Ascending aorta (tissue), 2 donors: ENCODE measurements at regions not wholly inside any gene's neighbourhood (a gene's known extent, or its start where the extent isn't known, plus 50 kb on each side); places are given as distances from the start of the nearest gene placed in this dataset.
"Not testable (repeated sequence)": the region's sequence is repeated elsewhere in the genome, so short reads cannot be mapped to it uniquely, and the experiment has no call there.

ENCODE experiments used
- DNase-seq, 2 donors: peaks; one replicate each; pipeline ENCODE4 v3.0.0-alpha.2; 2019; ENCODE audit warnings: low spot score in 2 of 2
- H3K27ac ChIP-seq, 2 donors: fragments of 200-600 bp; sonication (generic); one replicate each; pipeline ENCODE4 v1.5.1; 2016 to 2017; ENCODE audit warnings: mild to moderate bottlenecking in 1 of 2
- H3K27me3 ChIP-seq: fragments of 200-600 bp; sonication (generic); one replicate; pipeline ENCODE4 v1.5.1; 2017
- H3K36me3 ChIP-seq, 2 donors: fragments of 200-600 bp; sonication (generic); one replicate each; pipeline ENCODE4 v1.5.1; 2016
- H3K4me1 ChIP-seq, 2 donors: fragments of 200-600 bp; sonication (generic); one replicate each; pipeline ENCODE4 v1.5.1; 2016 to 2017; ENCODE audit warnings: mild to moderate bottlenecking in 1 of 2
- H3K4me3 ChIP-seq, 2 donors: fragments of 200-600 bp; sonication (generic); one replicate each; pipeline ENCODE4 v1.5.1; 2016 to 2017; ENCODE audit warnings: mild to moderate bottlenecking in 1 of 2
- H3K9me3 ChIP-seq, 2 donors: fragments of 200-600 bp; sonication (generic); one replicate each; pipeline ENCODE4 v1.5.1; 2016
- intact Hi-C: fragments of 100-400 bp; cut with DNase I; formaldehyde crosslinking; loops from one replicate; pipeline ENCODE4 v1.15.1; 2023
- TF ChIP-seq, protein P1 (sequence below), 3 experiments: fragments of 200-600 bp in 2 of 3; fragments of 450-650 bp in 1 of 3; sonication (generic) in 2 of 3; IDR thresholded peaks; one replicate each; pipeline ENCODE4 v1.5.1; 2016 to 2019; ENCODE audit warnings: antibody characterized with exemption in 3 of 3, mild to moderate bottlenecking in 1 of 3, moderate library complexity in 1 of 3

DNA sequence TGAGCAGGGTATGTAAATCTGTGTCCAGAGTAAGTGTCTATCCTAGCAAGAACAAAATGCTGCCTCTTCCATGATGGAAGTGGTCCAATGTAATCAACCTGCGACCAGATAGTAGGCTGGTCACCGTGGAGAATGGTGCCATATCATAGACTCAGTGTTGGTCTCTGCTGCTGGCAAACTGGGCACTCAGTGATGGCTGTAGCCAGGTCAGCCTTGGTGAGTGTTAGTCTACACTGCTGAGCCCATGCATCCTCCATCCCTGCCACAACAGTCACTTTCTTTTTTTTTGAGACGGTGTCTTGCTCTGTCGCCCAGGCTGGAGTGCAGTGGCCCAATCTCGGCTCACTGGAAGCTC is 69.3 kb downstream of the CHRD start:
- Histone ChIP-seq H3K4me1 (no peaks in the 10 kb centered on the region), H3K9me3 (no peaks in the 10 kb centered on the region), H3K36me3 (no peaks in the 10 kb centered on the region), H3K27ac (no peak overlapping the region), H3K27me3 (no peaks in the 10 kb centered on the region), H3K4me3 (no peak overlapping the region)
- TF ChIP-seq, protein P1, sequence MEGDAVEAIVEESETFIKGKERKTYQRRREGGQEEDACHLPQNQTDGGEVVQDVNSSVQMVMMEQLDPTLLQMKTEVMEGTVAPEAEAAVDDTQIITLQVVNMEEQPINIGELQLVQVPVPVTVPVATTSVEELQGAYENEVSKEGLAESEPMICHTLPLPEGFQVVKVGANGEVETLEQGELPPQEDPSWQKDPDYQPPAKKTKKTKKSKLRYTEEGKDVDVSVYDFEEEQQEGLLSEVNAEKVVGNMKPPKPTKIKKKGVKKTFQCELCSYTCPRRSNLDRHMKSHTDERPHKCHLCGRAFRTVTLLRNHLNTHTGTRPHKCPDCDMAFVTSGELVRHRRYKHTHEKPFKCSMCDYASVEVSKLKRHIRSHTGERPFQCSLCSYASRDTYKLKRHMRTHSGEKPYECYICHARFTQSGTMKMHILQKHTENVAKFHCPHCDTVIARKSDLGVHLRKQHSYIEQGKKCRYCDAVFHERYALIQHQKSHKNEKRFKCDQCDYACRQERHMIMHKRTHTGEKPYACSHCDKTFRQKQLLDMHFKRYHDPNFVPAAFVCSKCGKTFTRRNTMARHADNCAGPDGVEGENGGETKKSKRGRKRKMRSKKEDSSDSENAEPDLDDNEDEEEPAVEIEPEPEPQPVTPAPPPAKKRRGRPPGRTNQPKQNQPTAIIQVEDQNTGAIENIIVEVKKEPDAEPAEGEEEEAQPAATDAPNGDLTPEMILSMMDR (IDR thresholded peaks at IDR 0.05) = no peak
- intact Hi-C loops = no loop called here
- no peak for DNase-seq

- Histone ChIP-seq H3K27me3 (no peaks in the 10 kb centered on the region), H3K4me3 (no peak overlapping the region), H3K9me3 (no peaks in the 10 kb centered on the region), H3K36me3 (no peaks in the 10 kb centered on the region), H3K4me1 (no peaks in the 10 kb centered on the region), H3K27ac (no peak overlapping the region)
- intact Hi-C loops = no loop called here
- TF ChIP-seq, protein P1 (IDR thresholded peaks at IDR 0.05) = no peak
- DNase-seq = no peak
These were observed 70.7 kb downstream of the CHRD start for GRCh38 chr3:184450547-184450946.

DNA sequence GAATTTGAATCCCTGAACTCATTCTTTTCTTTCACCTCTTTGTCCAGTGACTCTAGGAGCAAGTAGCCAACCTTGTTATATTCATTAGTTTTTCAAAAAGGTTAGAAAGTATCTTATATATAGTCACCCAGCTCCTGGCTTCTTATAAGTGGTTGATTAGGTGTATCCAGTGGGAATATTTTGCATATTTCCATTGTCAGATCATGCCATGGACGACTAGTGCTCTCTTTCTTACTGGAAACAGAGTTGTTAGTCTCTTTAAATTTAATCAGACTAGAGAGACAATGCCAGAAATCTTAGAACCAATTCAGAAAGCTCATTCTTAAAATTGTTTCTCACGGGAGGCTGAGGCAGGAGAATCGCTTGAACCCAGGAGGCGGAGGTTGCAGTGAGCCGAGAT is 73.4 kb downstream of the CHRD start:
- intact Hi-C loops = no loop called here
- Histone ChIP-seq H3K4me3 (no peak overlapping the region), H3K9me3 (no peaks in the 10 kb centered on the region), H3K36me3 (no peaks in the 10 kb centered on the region), H3K27me3 (no peaks in the 10 kb centered on the region), H3K27ac (no peak overlapping the region), H3K4me1 (no peaks in the 10 kb centered on the region)
- TF ChIP-seq, protein P1 (IDR thresholded peaks at IDR 0.05) = no peak
- DNase-seq = no peak

DNA sequence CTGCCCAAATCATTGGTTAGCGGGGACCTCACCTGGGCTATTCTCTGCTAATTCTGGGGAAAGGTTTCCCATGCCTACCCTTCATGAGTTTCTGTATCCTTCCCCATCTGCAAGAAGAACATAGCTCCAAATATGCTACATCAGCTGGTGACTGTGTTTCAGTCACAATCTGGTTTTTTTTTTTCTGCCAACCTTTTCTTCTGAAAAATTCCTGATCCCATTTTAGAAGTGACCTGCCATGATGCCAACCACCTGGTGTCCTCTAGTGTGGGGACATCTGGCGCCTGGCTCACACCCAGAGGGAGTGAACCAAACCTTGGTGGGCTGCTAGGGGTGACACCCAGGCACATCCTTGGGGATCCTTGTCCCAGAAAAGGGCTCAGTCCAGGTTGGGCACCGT is 76.1 kb downstream of the CHRD start:
- TF ChIP-seq, protein P1 (IDR thresholded peaks at IDR 0.05) = no peak
- intact Hi-C loops = no loop called here
- H3K27me3 ChIP-seq = no peaks in the 10 kb centered on the region
- H3K27ac ChIP-seq = no peak overlapping the region
- no peak for DNase-seq
- no peaks in the 10 kb centered on the region for H3K9me3 ChIP-seq
- no peaks in the 10 kb centered on the region for H3K4me1 ChIP-seq
- H3K4me3 ChIP-seq = no peak overlapping the region
- H3K36me3 ChIP-seq = no peaks in the 10 kb centered on the region

DNA sequence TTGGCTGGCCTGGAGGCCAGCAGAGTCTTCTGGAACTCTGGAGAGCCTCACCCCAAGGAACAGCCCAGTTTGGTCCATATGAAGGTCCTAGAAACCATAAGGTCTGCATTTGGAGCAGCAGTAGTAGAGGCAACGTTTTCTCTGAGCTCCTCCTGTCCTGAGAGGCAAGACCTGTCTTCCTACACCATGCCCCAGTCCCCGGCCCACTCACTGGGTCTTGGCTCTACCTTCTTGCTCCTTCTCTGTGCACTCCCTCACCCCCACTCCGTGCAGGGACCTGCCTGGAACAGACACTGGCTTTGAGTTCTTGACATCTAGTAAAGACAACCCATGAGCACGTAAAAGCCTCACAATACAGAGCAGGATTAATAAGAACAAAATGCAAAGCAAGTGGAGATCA is 76.6 kb downstream of the CHRD start:
- no peak for DNase-seq
- Histone ChIP-seq H3K4me3 (no peak overlapping the region), H3K27ac (no peak overlapping the region), H3K9me3 (no peaks in the 10 kb centered on the region), H3K36me3 (no peaks in the 10 kb centered on the region), H3K27me3 (no peaks in the 10 kb centered on the region), H3K4me1 (no peaks in the 10 kb centered on the region)
- TF ChIP-seq, protein P1 (IDR thresholded peaks at IDR 0.05) = no peak
- intact Hi-C loops = no loop called here

GRCh38 chr3:184457329-184457728 is 77.5 kb downstream of the CHRD start:
- Histone ChIP-seq H3K27ac (no peak overlapping the region), H3K9me3 (no peaks in the 10 kb centered on the region), H3K27me3 (no peaks in the 10 kb centered on the region), H3K4me1 (no peaks in the 10 kb centered on the region), H3K36me3 (no peaks in the 10 kb centered on the region), H3K4me3 (no peak overlapping the region)
- DNase-seq = no peak
- intact Hi-C loops = no loop called here
- TF ChIP-seq, protein P1 (IDR thresholded peaks at IDR 0.05) = no peak

DNA sequence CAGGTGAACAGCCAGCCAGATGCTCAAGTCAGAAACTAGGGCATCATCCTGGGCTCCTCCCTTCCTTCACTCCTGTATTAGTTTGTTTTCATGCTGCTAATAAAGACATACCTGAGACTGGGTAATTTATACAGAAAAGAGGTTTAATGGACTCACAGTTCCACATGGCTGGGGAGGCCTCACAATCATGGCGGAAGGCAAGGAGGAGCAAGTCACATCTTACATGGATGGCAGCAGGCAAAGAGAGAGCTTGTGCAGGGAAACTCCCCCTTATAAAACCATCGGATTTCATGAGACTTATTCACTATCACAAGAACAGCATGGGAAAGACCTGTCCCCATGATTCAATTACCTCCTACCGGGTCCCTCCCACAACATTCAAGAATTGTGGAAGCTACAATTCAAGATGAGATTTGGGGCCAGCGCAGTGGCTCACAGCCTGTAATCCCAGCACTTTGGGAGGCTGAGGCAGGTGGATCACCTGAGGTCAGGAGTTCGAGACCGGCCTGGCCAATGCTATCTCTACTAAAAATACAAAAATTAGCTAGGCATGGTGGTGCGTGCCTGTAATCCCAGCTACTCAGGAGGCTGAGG is 78.0 kb downstream of the CHRD start:
- H3K9me3 ChIP-seq, H3K4me1 ChIP-seq, H3K36me3 ChIP-seq, H3K27me3 ChIP-seq, H3K27ac ChIP-seq, H3K4me3 ChIP-seq, intact Hi-C loops, DNase-seq: not testable (repeated sequence)
